GM10266 (cell line): ENCODE measurements at regions not wholly inside any gene's neighbourhood (a gene's known extent, or its start where the extent isn't known, plus 50 kb on each side); places are given as distances from the start of the nearest gene placed in this dataset.
"Not testable (repeated sequence)": the region's sequence is repeated elsewhere in the genome, so short reads cannot be mapped to it uniquely, and the experiment has no call there.

Experiments
- DNase-seq: peaks from one replicate; pipeline ENCODE4 v3.0.0; 2012; ENCODE audit errors: extremely low spot score
- CTCF ChIP-seq: IDR thresholded peaks from 2 replicates; pipeline ENCODE4 v1.5.1; 2012; ENCODE audit warnings: mild to moderate bottlenecking, low read depth; ENCODE audit not compliant: control insufficient read depth, insufficient read depth; ENCODE audit errors: missing control alignments

- TF ChIP-seq CTCF, result no peak
- DNase-seq, result no peak
Observed at GRCh38 chr3:125767641-125768040, 172.3 kb upstream of the OSBPL11 start.

GRCh38 chr3:125768821-125769220 is 173.5 kb upstream of the OSBPL11 start:
- not testable (repeated sequence) for DNase-seq

GRCh38 chr3:125771506-125771905 is 176.2 kb upstream of the OSBPL11 start:
- DNase-seq, result not testable (repeated sequence)

GRCh38 chr3:125774433-125775034 is 179.2 kb upstream of the OSBPL11 start:
- DNase-seq, result not testable (repeated sequence)

GRCh38 chr3:125775106-125775505 is 179.8 kb upstream of the OSBPL11 start:
- DNase-seq, result not testable (repeated sequence)

- not testable (repeated sequence) for DNase-seq
Observed at GRCh38 chr3:125775606-125776294, 180.5 kb upstream of the OSBPL11 start.

GRCh38 chr3:125779276-125779675 is 184.0 kb upstream of the OSBPL11 start:
- not testable (repeated sequence) for DNase-seq

GRCh38 chr3:125779918-125780317 is 184.6 kb upstream of the OSBPL11 start:
- DNase-seq, result not testable (repeated sequence)

GRCh38 chr3:125781678-125782077 is 186.4 kb upstream of the OSBPL11 start:
- not testable (repeated sequence) for DNase-seq

GRCh38 chr3:125790312-125790711 is 178.7 kb upstream of the ROPN1B start:
- DNase-seq, result not testable (repeated sequence)

GRCh38 chr3:125791021-125791420 is 178.0 kb upstream of the ROPN1B start:
- DNase-seq, result not testable (repeated sequence)

GRCh38 chr3:125810010-125810409 is 159.0 kb upstream of the ROPN1B start:
- not testable (repeated sequence) for DNase-seq

- not testable (repeated sequence) for DNase-seq
Observed at GRCh38 chr3:125822175-125822574, 146.8 kb upstream of the ROPN1B start.

- DNase-seq, result not testable (repeated sequence)
Observed at GRCh38 chr3:125831005-125831750, 137.8 kb upstream of the ROPN1B start.

GRCh38 chr3:125835562-125835961 is 133.4 kb upstream of the ROPN1B start:
- DNase-seq, result not testable (repeated sequence)

GRCh38 chr3:125836011-125836551 is 132.9 kb upstream of the ROPN1B start:
- not testable (repeated sequence) for DNase-seq

- DNase-seq, result not testable (repeated sequence)
Observed at GRCh38 chr3:125836786-125837185, 132.2 kb upstream of the ROPN1B start.

GRCh38 chr3:125838857-125839256 is 130.1 kb upstream of the ROPN1B start:
- not testable (repeated sequence) for DNase-seq

- DNase-seq, result not testable (repeated sequence)
Observed at GRCh38 chr3:125840465-125840864, 128.5 kb upstream of the ROPN1B start.

GRCh38 chr3:125847966-125848365 is 121.0 kb upstream of the ROPN1B start:
- not testable (repeated sequence) for DNase-seq
